Skin epidermis (tissue), 12 donors: ENCODE measurements at regions not wholly inside any gene's neighbourhood (a gene's known extent, or its start where the extent isn't known, plus 50 kb on each side); places are given as distances from the start of the nearest gene placed in this dataset.
"Not testable (repeated sequence)": the region's sequence is repeated elsewhere in the genome, so short reads cannot be mapped to it uniquely, and the experiment has no call there.

Experiments used
- H3K27ac ChIP-seq, 21 experiments: fragments of 200-600 bp; sonication (generic) in 11 of 21; one replicate each; pipeline ENCODE4 v1.5.0; 2020; ENCODE audit warnings: mild to moderate bottlenecking in 3 of 21, inconsistent platforms in 2 of 21, moderate library complexity in 2 of 21
- H3K4me3 ChIP-seq, 7 experiments: fragments of 200-600 bp; sonication (generic) in 2 of 7; one replicate each; pipeline ENCODE4 v1.5.0; 2020; ENCODE audit warnings: inconsistent platforms in 2 of 7, mild to moderate bottlenecking in 2 of 7, moderate library complexity in 1 of 7

DNA sequence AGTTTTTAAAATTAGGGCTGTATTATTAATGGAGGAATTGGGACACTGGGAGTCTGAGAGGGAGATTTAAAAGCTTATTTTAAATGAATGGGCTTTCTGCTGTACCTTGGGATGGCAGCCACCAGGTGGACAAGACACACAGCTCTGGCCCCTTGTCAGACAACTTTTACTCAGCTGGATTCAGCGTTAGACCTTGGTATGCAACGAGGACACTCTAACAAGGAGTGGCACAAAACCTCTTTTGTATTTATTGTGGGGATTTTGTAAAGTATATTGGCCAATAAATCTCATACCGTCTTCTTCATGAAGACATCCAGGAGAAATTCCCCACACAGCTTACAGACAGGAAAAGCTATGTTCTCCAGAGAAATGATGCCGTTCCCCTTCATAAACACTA lies 105.7 kb downstream of the LCA5 start:
- Histone ChIP-seq H3K27ac (no peak overlapping the region), H3K4me3 (no peak overlapping the region)

GRCh38 chr6:79430913-79431536 lies 106.2 kb downstream of the LCA5 start:
- no peak overlapping the region for H3K4me3 ChIP-seq
- no peak overlapping the region for H3K27ac ChIP-seq

- H3K4me3 ChIP-seq = no peak overlapping the region
- H3K27ac ChIP-seq = no peak overlapping the region
These were observed 109.5 kb downstream of the LCA5 start for GRCh38 chr6:79427721-79428120.

DNA sequence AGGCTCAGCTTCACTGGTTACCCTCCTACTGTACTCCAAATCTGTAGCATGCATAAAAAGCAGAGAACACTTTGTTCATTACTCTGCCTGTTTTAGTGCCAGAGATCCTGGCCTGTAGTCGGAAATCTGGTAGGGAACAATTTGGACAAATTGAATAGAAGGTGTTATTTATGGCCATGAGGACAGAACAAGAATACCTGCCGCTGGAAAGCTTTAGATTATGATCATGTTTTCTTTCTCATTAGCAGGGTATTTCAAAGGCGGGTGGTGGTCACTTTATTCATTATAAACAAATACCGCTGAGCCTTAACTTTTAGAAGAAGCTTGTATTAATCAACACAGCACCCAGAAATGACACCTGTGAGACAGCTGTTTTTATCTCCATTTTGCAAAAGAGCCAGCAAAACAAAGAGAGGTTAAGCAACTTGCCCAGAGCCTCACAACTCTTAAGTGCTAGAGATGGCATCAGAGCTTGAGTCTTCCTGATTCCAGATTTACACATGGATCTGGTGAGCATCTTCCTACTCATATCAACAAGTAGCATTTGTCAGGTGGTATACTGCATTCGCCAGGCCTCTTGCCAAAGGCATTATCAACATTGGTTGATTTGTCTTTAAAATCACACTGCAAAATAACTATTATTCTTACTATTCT lies 110.5 kb downstream of the LCA5 start:
- Histone ChIP-seq H3K27ac (no peak overlapping the region), H3K4me3 (no peak overlapping the region)

- no peak overlapping the region for H3K4me3 ChIP-seq
These were observed 111.5 kb downstream of the LCA5 start for GRCh38 chr6:79425589-79426311.

GRCh38 chr6:79423216-79423615 lies 114.0 kb downstream of the LCA5 start:
- Histone ChIP-seq H3K27ac (no peak overlapping the region), H3K4me3 (no peak overlapping the region)

More at GRCh38 chr6:79425589-79426311, 111.5 kb downstream of the LCA5 start:
- no peak overlapping the region for H3K27ac ChIP-seq

DNA sequence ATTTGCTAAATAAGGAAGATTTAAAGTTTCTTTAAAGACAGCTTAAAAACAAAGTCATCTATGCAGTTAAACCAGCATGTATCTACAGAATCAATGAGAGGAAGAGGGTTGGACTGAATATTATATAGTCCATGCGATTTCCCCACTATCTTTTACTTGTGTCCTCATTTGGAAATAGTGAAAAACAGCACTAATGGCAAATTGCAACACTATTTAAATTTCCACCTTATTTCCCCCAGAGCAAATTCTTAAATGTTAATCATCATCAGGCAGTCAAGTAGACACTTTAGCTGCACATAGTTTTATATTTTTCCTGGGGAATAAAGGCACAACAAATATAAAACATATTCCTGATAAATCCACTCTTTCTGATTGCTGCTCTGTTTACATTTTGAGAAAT lies 114.6 kb downstream of the LCA5 start:
- Histone ChIP-seq H3K27ac (no peak overlapping the region), H3K4me3 (no peak overlapping the region)

- no peak overlapping the region for H3K4me3 ChIP-seq
- H3K27ac ChIP-seq = no peak overlapping the region
These were observed 115.3 kb downstream of the LCA5 start for GRCh38 chr6:79421707-79422484.

DNA sequence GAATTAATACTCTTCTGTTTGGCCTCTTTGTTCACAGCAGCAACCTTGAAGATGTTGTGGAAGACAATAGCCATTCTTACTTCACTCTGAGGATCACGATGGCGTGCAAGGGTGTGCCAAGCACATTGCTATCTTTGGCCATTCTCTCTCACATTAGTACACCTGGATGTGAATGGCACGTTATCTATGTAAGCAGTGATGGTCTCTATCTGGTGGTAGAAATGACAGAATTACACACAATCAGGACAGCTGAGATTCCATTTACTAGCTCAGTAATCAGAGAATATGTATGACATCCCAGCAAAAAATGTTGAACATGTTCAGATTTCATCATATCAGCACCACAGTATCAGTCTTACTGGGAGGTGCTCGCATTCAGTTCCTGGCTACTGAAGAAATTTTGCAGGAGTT lies 116.2 kb downstream of the LCA5 start:
- Histone ChIP-seq H3K27ac (no peak overlapping the region), H3K4me3 (no peak overlapping the region)

GRCh38 chr6:79420054-79420453 lies 117.2 kb downstream of the LCA5 start:
- Histone ChIP-seq H3K27ac (no peak overlapping the region), H3K4me3 (no peak overlapping the region)

GRCh38 chr6:79416931-79417330 lies 120.3 kb downstream of the LCA5 start:
- H3K4me3 ChIP-seq = no peak overlapping the region
- H3K27ac ChIP-seq = no peak overlapping the region

DNA sequence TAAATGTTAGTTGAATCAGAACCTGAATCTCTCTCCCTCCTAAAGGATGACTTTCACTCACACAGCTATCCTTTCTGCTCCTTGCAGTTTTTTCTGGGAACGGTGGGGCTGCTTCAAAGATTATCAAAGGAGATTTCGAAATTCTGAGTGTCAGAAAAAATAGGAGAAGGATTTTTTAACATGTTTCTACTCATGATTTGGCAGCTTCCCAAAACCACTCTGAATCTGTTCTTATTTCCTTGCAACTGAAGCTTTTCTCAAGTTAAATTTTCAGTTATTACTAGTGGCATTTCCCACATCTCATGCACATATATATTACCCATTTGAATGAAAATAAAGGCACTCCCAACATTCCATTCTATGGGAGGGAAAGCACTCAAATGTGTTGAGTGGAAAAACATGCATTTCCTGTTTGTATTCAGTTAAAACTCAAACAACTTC lies 123.6 kb downstream of the LCA5 start:
- no peak overlapping the region for H3K4me3 ChIP-seq
- H3K27ac ChIP-seq = no peak overlapping the region

- no peak overlapping the region for H3K27ac ChIP-seq
- no peak overlapping the region for H3K4me3 ChIP-seq
These were observed 126.4 kb downstream of the LCA5 start for GRCh38 chr6:79410806-79411205.

GRCh38 chr6:79408256-79408974 lies 128.8 kb downstream of the LCA5 start:
- no peak overlapping the region for H3K4me3 ChIP-seq
- no peak overlapping the region for H3K27ac ChIP-seq

- Histone ChIP-seq H3K4me3 (no peak overlapping the region), H3K27ac (no peak overlapping the region)
These were observed 132.6 kb downstream of the LCA5 start for GRCh38 chr6:79404677-79405076.

DNA sequence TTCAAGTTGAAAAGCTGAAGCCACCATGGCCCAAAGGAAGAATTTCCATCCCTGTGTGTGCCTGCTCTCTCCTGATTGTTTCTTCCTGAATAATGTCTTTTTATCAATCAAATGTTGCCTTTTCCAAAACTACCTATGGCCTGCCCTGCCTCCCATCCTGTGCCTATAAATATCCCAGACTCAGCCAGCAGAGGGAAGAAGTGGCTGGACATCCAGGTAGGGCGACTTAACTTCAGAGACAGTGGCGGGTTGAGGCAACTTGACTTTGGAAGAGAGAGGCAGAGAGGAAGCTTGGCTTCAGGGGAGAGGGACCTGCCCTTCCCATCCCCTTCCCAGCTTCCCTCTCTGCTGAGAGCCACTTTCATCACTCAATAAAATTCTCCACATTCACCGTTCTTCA lies 133.0 kb downstream of the LCA5 start:
- H3K4me3 ChIP-seq = no peak overlapping the region
- H3K27ac ChIP-seq = no peak overlapping the region

GRCh38 chr6:79403563-79403962 lies 133.7 kb downstream of the LCA5 start:
- Histone ChIP-seq H3K27ac (no peak overlapping the region), H3K4me3 (no peak overlapping the region)

- H3K4me3 ChIP-seq = no peak overlapping the region
- no peak overlapping the region for H3K27ac ChIP-seq
These were observed 134.1 kb downstream of the LCA5 start for GRCh38 chr6:79403086-79403485.

GRCh38 chr6:79399499-79399898 lies 137.7 kb downstream of the LCA5 start:
- Histone ChIP-seq H3K4me3 (no peak overlapping the region), H3K27ac (no peak overlapping the region)

GRCh38 chr6:79398617-79399016 lies 138.6 kb downstream of the LCA5 start:
- not testable (repeated sequence) for H3K27ac ChIP-seq, H3K4me3 ChIP-seq
